ENCODE measurements at regions not wholly inside any gene's neighbourhood (a gene's known extent, or its start where the extent isn't known, plus 50 kb on each side); places are given as distances from the start of the nearest gene placed in this dataset.
"Not testable (repeated sequence)": the region's sequence is repeated elsewhere in the genome, so short reads cannot be mapped to it uniquely, and the experiment has no call there.

DNA sequence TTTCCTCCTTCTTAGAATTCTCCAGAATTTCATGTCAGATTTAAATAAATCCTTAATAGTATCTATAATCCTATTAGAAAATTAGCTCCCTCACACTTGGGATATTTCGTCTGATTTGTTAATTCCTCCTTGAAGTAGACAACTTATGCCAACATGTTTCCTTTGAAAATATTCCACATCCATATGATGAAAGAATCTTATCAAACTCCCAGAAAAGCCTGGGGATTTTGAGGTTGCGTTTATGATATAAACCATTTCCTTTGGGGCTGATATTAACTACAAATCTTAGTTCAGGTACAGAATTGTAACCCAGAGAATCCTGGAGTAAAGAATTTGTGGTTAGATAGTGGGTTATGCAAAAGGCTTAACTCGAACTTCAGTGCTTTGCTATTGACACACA is 2373.8 kb upstream of the ACO1 start:
- DNase-seq (ENCODE audit: low spot score): no peak

DNA sequence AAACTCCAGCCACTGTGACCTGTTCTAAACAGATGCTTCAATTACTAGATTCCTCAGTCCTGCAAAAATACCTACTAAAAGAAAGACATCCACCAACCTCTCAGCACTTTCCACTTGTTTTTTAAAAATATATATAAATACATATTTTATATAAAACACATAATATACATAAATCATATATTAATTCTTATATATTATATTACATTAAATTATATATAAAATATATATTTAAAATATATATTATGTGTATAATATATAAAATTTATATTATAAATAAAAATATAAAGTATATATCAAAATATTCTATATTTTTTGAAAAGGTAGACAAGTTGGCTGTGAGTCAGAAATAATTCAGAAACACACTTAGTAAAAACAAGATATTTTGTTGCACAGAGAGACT is 2371.8 kb upstream of the ACO1 start:
- DNase-seq (ENCODE audit: low spot score): no peak

DNA sequence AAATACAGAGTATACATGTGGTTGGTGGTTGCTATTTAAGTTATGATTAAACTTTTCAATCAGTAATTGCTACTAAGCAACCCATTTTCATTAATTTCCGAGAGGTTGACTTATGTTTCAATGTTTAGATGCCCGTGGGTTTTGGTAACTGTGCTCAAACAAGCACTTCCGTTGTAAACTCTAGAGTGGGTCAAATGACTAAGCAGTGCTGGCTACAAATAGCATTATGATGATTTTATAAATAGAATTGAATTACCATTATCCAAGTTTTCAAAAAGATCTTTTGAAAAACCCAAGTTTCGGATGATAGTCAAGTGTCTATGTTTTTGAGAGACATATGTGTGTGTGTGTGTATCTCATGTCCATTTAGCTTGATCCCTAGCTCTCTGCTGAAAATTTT is 2369.4 kb upstream of the ACO1 start:
- no peak for DNase-seq (ENCODE audit: low spot score)

DNA sequence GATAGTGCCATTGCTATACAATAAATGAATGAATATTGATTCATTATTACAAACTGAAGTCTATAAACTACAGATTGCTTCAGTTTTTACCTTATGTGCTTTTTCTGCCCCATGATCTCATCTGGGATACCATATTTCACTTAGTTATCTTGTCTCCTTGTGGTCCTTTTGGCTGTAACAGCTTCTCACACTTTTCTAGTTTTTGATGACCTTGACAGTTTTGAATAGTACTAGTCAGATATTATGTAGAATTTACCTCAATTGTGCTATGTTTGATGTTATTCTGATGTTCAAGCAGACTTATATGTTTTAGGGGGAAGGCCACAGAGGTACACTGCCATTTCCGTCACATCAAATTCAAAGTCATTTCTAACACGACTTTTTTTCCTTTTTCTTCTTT is 2364.3 kb upstream of the ACO1 start:
- DNase-seq (ENCODE audit: low spot score): no peak

DNA sequence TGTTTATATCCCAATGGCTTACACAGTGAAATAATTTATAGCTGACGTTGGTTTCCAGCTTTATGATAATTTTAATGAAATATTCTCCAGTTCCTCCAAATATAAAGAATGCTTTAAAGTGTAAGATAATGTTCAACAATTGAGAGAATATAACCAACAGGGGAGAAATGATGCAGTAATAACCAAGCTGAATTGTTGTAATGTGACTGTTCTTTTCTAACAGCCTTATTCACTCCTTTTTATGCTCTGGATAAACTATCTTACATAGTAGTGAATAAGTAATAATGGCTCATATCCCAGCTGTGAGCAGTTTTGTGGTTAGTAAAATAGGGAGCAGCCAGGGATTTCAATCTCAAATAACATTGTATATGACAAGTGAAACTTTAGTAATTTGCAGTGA is 2348.7 kb upstream of the ACO1 start:
- no peak for DNase-seq (ENCODE audit: low spot score)

DNA sequence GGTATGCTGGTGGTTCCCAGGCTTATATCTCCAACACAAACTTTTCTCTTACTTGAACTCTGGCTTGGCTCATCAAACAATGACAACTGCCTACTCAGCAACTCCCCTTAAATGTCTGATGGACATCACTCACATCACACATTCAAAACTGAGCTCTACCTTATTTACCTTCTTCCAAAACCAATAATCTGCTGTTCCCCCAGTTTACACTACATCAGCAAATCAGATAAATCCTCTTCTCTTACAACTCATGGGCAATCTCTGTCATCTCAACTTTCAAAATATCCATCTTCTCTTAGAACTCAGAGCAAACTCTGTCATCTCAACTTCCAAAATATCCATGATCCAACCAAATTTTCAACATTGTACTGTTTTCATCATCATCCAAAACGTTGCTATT is 2347.9 kb upstream of the ACO1 start:
- no peak for DNase-seq (ENCODE audit: low spot score)

DNA sequence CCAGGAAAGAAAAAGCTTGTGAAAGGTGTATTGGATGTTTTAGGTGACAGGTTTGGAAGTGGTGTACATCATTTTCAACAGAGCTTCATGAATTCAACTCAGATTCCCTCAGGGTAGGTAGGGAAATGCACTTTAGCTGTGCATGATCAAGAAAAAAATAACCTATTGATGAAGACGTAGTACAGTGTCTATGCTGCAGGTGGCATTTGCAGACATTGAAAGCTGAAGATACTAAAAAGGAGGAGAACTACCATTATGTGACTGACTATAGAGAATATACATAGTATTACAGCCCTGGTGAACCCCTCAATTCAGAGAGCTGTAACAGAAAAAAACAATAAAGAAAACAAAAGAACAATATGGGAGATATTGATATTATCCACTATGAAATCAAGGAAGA is 2344.7 kb upstream of the ACO1 start:
- no peak for DNase-seq (ENCODE audit: low spot score)

DNA sequence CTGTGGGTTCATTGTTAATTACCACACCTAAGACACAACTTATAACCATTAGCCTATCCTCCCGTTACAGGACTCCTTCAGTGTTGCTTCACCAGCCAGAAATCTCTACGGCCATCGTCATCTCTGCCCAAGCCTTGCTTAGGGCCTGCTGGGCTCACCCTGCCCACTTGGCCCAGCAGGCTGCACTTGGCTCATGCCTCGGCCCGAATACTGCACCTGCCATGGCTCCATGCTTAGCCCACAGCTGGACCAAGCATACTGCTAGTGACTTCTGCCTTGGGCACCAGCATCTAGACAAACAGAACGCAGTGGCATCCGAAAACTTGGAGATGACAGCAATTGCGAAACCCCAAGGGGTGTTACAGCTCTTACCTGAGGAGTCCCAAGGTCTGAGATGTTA is 2336.0 kb upstream of the ACO1 start:
- no peak for DNase-seq (ENCODE audit: low spot score)

DNA sequence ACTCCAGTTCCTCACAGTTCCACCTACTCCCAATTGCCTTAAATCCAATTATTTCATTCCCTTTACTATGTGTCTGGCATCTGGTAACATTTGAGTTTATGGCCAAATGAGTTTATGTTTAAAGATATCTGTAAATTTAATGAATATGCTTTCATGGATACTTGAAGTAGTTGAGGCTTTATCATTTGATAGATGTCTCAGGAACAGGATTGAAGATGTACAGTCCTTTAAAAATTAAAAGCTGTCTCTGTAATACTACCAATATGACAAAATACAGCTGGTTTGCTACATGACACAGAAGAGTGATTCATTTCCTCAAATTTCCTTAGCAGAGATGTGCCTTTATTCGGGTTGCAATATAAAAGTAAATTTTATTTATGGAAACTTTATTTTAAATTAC is 2326.0 kb upstream of the ACO1 start:
- DNase-seq (ENCODE audit: low spot score): no peak

DNA sequence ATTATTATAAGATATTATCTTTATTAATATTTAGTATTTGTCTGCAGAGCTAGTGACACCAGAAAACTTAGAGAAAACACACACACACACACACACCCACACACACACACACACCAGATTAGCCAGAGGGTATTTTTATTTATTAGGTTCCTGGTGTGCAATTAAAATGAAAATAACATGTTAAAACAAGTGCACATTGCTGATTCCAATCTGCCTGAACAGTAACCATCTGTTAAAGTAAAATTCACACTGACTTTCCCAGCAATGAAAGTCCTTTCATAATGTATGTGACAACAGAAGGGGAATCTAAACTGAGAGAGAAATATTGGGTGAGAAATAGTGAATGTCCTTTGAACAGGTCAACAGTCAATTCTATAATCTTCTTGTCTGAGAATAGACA is 2323.5 kb upstream of the ACO1 start:
- DNase-seq (ENCODE audit: low spot score): no peak

DNA sequence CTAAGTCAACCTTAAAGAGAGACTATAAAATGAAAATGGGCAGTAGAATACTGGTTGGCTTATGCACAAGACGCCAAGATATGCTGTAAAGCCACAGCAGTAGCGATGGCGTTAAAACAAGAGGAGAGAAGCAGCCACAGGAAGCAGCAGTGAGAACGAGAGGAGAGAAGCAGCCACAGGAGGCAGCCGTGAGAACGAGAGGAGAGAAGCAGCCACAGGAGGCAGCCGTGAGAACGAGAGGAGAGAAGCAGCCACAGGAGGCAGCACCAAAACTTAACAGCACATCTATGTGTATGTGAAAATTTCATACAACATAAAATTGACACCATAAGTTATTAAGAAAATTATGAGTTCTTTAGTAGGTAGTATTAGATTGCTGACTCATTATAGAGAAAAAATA is 2318.6 kb upstream of the ACO1 start:
- no peak for DNase-seq (ENCODE audit: low spot score)

DNA sequence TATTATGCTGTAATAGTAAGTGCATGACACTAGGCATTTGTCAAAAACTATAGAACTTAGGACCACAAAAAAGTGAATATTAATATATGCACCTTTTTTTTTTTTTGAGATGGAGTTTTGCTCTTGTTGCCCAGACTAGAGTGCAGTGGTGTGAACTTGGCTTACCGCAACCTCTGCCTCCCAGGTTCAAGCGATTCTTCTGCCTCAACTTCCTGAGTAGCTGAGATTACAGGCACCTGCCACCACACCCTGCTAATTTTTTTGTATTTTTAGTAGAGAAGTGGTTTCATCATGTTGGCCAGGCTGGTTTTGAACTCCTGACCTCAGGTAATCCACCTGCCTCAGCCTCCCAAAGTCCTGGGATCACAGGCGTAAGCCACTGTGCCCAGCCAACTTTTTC is 2315.2 kb upstream of the ACO1 start:
- DNase-seq (ENCODE audit: low spot score): not testable (repeated sequence)

DNA sequence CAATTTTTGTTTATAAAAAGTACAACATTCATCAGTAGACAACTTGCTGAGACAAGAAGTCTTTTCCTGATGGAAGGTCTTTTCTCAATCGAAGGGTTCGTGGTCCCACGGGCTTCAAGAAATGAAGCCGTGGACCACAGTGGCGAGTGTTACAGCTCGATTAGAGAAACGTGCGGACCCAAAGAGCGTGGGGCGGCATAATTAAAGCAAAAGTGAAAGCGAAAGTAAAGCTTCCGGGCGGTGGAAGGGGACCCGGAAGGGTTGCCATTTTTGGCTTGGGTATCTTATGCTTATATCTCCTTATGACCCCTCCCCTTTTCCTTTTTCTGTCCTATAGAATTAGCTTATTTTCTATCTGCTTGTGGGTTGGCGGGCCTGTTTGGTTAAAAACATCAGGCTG is 2309.4 kb upstream of the ACO1 start:
- no peak for DNase-seq (ENCODE audit: low spot score)

DNA sequence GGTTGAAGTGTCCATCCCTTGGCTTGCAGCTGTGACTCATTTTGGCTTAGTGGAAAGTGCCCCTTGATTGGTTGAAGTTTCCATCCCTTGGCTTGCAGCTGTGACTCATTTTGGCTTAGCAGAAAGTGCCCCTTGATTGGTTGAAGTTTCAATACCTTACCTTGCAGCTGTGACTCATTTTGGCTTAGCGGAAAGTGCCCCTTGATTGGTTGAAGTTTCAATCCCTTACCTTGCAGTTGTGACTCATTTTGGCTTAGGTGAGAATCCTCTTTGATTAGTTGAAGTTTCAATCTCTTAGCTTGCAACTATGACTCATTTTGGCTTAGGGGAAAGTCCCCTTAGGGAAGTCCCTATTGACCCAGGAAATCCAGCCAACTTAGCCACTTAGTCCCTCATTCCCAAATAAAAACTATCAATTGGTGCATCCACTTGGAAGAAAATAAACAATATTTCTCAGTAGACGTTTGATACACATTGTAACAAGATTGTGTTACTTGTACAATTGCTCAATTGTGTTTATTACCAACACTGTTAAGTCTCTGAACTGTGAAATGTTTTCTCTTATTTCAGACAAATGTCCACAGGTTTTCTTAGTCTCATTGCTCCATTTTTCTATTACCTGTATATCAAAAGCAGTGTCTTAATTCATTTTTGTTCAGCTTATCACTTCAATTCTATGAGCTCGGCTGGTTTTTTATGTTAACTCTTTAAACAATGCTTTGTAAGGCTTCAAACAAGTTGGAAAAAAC is 2308.8 kb upstream of the ACO1 start:
- DNase-seq (ENCODE audit: low spot score): no peak

DNA sequence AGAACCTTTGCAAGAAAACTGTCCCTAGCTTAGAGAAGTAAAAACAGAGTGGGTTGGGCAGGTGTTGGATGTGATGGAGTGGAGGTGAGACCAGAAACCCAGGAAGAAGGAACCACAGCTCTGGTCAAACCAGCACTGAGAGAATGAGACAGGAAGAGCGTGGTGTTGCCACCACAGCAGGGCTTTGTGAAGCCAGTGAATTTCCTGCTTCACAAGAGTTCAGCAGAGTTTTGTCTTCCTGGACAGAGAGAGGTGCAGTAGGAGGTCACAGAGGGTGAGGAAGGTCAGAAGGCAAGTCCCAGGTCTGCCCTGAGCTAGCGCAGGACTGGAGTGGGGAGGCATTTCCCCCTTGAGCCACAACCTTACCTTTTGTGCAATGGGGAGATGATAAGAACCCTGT is 2306.2 kb upstream of the ACO1 start:
- no peak for DNase-seq (ENCODE audit: low spot score)

DNA sequence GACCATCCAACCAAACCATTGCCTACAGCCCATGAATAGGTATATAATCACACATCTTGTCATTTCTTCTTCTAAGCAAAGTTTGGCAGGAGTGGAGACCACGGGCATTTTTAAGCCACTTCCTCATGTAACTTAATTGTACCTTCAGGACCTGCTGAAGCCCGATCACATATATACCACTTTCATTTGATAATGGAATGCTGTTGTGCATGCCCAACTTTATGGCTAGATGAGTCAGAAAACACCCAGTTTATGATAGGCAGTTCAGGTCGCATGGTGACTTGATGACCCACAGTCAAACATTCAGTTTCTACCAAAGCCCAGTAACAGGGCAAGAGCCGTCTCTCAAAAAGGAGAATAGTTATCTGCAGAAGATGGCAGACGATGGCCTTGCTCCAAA is 2295.0 kb upstream of the ACO1 start:
- no peak for DNase-seq (ENCODE audit: low spot score)

DNA sequence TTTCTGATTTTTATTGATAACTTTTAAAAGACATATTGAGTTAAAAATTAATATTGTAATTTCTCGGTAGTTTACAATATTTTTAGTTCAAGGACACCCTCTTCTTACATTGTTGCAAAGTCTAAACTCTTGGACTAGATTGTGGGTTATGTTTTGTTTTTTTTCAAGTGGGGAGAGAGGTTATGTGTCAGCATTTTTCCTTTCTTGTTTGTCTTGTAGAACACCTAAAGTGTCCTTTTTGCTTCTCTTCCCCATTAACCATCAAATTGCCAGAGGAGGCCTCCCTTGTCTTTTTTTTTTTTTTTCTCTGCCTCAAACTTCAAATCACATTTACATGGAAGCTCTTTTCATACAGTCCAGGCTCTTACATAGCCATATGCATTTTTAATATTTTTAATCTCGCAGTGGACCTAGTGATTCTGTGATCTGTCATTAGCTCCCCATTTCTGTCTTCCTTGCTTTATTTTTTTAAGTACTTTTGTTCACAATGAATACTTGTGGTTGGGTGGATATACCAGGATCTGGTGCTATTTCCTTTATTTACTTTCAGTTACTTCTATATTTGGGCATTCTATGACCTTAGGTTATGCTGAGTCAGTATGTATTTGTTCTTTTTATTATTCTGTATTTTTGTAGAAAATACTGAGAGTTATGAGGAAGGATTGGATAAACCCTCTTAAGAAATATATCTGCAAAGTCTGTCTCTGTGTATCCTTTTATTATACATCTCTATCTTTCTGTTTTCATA is 2280.6 kb upstream of the ACO1 start:
- DNase-seq (ENCODE audit: low spot score): no peak

DNA sequence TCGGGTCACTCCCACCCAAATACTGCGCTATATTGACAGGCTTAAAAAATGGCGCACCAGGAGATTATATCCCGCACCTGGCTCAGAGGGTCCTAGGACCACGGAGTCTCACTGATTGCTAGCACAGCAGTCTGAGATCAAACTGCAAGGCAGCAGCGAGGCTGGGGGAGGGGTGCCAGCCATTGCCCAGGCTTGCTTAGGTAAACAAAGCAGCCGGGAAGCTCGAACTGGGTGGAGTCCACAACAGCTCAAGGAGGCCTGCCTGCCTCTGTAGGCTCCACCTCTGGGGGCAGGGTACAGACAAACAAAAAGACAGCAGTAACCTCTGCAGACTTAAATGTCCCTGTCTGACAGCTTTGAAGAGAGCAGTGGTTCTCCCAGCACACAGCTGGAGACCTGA is 2277.3 kb upstream of the ACO1 start:
- not testable (repeated sequence) for DNase-seq (ENCODE audit: low spot score)

DNA sequence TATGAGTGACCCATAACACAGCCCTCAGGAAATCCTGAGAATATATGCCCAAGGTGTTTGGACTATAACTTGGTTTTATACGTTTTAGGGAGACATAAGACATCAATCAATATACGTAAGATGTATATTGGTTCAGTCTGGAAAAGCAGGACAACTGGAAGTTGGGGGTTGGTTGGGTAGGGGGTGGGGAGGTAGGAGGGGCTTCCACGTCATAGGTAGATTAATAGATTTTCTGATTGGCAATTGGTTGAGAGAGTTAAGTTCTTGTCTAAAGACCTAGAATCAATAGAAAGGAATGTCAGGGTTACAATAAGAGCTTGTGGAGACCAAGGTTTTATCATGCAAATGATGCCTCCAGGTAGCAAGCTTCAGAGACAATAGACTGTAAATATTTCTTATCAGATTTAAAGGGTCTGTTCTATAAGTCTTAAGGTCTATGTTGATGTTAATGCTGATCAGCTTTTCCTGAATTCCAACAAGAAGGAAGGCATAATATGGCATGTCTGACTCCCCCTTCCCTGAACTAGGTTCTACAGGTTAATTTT is 2267.7 kb upstream of the ACO1 start:
- DNase-seq (ENCODE audit: low spot score): no peak

DNA sequence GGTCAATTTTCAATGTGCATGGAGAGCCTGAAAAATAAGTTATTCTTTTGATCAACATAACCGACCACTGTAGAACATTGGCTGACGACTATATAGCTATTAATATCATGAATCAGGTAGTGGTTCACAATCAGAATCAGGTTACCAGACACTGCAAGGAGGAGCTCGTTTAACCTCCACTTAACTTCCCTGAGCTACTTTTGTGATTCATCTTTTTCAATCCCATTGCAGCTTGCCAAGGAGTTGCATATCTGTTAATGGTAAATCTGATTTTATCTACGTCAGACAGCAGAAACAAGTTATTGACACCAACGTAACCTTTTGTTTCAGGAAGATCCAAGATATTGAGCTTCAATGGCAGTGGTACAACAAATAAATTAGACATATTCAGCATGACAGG is 2263.8 kb upstream of the ACO1 start:
- DNase-seq (ENCODE audit: low spot score): no peak

DNA sequence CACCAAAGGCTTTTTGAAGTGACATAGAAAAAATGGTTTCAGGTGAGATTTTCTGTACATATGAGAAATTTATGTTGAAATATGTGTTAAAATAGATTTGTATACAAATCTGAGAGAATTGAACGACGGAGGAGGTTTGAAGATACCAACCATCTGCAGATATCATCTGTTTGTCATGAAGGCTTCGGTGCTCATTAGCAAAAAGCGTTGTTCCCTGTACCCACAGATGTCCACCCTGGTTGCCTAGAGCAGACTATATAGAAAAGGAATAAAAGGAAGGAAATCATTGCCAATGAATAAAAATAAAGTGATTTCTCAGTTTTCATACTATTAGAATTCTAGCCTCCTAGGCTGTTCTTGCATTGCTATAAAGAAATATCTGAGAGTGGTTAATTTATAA is 2262.8 kb upstream of the ACO1 start:
- no peak for DNase-seq (ENCODE audit: low spot score)

DNA sequence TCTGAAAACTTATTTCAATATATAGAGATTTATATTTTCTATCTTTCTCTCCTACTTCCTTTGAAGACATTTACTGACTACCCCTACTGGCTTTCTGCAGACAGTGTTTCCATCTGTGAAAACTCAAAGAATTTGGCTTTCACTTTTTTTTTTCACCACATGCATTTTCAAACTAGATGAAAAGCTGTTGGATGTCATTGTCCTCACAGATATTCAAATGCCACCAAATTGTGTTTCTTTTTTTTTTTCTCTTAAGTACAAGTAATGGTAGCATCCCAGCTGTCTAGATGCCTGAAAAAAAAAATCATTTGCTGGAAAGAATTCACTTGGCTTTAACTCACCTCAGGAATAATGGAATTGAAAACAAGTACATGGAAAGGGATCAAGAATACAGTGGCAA is 2258.6 kb upstream of the ACO1 start:
- DNase-seq (ENCODE audit: low spot score): no peak

DNA sequence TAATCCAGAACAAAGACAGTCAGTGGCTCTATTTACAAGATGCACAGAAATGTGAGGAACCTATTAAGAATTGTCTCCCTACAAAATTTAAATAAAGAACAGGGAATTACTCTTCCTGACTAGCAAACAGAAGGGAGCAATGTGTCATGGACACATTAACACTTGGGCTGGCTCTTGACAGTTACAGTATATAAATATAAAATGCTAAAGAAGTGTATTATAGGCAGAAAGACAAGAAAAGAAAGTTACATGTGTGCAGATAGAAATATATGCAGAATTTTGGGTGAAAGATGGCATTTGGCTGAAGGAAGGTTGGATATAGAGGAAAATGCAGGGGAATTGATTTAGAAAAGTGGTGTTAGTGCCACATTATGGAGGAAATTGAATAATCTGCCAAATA is 2257.1 kb upstream of the ACO1 start:
- no peak for DNase-seq (ENCODE audit: low spot score)

DNA sequence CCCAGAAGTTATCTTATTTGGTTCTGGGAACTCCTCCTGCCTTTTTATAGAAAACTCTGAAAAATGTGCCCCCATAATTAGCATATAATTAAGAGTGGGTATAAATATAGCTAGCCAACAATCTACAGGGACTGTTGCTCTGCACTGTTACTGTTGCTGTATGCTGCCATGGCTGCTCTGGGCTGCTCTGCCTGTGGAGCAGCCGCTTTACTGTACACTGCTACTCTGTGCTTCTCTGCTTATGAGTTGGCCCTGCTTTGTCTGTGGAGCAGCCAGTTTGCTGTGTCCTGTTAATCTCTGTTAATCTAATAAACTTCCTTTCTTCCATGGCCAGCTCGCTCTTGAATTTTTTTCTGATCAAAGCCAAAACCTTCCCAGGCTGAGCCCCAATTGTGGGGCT is 2244.0 kb upstream of the ACO1 start:
- no peak for DNase-seq (ENCODE audit: low spot score)

All from AG08396 (cell line).